ENCODE measurements at regions not wholly inside any gene's neighbourhood (a gene's known extent, or its start where the extent isn't known, plus 50 kb on each side); places are given as distances from the start of the nearest gene placed in this dataset.

- TF ChIP-seq CTCF (IDR thresholded peaks at IDR 0.05): no peak
- H3K27me3 Mint-ChIP-seq: no peaks in the 10 kb centered on the region
- DNase-seq (no peak), ATAC-seq (no peak)
- POLR2A ChIA-PET: no interaction called here
- no peaks in the 10 kb centered on the region for H3K36me3 Mint-ChIP-seq (ENCODE audit: low read depth)
- CTCF ChIA-PET: interaction anchor here (1.2 to 5.3 kb wide), 2 partner anchors 25 to 321 kb away, joined by 3 to 29 read pairs; no protein-coding TSS in a partner anchor
- H3K27ac Mint-ChIP-seq: no peak overlapping the region
- intact Hi-C loops (cut with micrococcal nuclease): no loop called here
- H3K9me3 Mint-ChIP-seq: no peaks in the 10 kb centered on the region
- H3K4me3 Mint-ChIP-seq: no peak overlapping the region
- H3K4me1 Mint-ChIP-seq (ENCODE audit: low read depth): no peaks in the 10 kb centered on the region
Observed at GRCh38 chr1:116460783-116461376, 87.8 kb downstream of the ATP1A1 start.

- POLR2A ChIA-PET: interaction anchor here (1.1 kb wide), 1 partner anchor 63 kb away, joined by 3 read pairs; no protein-coding TSS in a partner anchor
- Mint-ChIP-seq H3K4me1 (ENCODE audit: low read depth) (no peaks in the 10 kb centered on the region), H3K36me3 (ENCODE audit: low read depth) (no peaks in the 10 kb centered on the region), H3K27ac (no peak overlapping the region), H3K9me3 (no peaks in the 10 kb centered on the region), H3K4me3 (no peak overlapping the region), H3K27me3 (peaks cover 3% of the 10 kb centered on the region)
- CTCF ChIA-PET: interaction anchor here (2.3 to 5.3 kb wide), 2 partner anchors 24 to 37 kb away, joined by 8 to 29 read pairs; no protein-coding TSS in a partner anchor
- DNase-seq (no peak), ATAC-seq (no peak)
- no peak for TF ChIP-seq CTCF (IDR thresholded peaks at IDR 0.05)
- intact Hi-C loops (cut with micrococcal nuclease): no loop called here
Observed at GRCh38 chr1:116461723-116462122, 88.7 kb downstream of the ATP1A1 start.

- ChIA-PET CTCF (interaction anchor here (1.9 to 5.3 kb wide), 3 partner anchors 23 to 324 kb away, joined by 6 to 29 read pairs (median 8); no protein-coding TSS in a partner anchor), POLR2A (interaction anchor here (0.6 to 1.1 kb wide), 2 partner anchors 59 to 64 kb away, joined by 3 read pairs; no protein-coding TSS in a partner anchor)
- no peak for TF ChIP-seq CTCF (IDR thresholded peaks at IDR 0.05)
- Mint-ChIP-seq H3K36me3 (ENCODE audit: low read depth) (no peaks in the 10 kb centered on the region), H3K4me3 (no peak overlapping the region), H3K4me1 (ENCODE audit: low read depth) (no peaks in the 10 kb centered on the region), H3K27ac (no peak overlapping the region), H3K27me3 (peaks cover 5% of the 10 kb centered on the region), H3K9me3 (no peaks in the 10 kb centered on the region)
- no peak for DNase-seq
- ATAC-seq: no peak
- intact Hi-C loops (cut with micrococcal nuclease): no loop called here
Observed at GRCh38 chr1:116462722-116463121, 89.7 kb downstream of the ATP1A1 start.

- Mint-ChIP-seq H3K9me3 (no peaks in the 10 kb centered on the region), H3K36me3 (ENCODE audit: low read depth) (no peaks in the 10 kb centered on the region), H3K27me3 (peaks cover 5% of the 10 kb centered on the region), H3K4me1 (ENCODE audit: low read depth) (no peaks in the 10 kb centered on the region), H3K27ac (no peak overlapping the region), H3K4me3 (no peak overlapping the region)
- ChIA-PET CTCF (interaction anchor here (1.9 to 5.3 kb wide), 3 partner anchors 22 to 325 kb away, joined by 6 to 29 read pairs (median 8); no protein-coding TSS in a partner anchor), POLR2A (no interaction called here)
- TF ChIP-seq CTCF (IDR thresholded peaks at IDR 0.05): no peak
- intact Hi-C loops (cut with micrococcal nuclease): no loop called here
- no peak for ATAC-seq
- DNase-seq: no peak
Observed at GRCh38 chr1:116463730-116464129, 90.7 kb downstream of the ATP1A1 start.
